SK-N-SH treated with all-trans-retinoic acid at 6 μM for 48 hours (cell line): ENCODE measurements at regions not wholly inside any gene's neighbourhood (a gene's known extent, or its start where the extent isn't known, plus 50 kb on each side); places are given as distances from the start of the nearest gene placed in this dataset.

ENCODE experiments used
- ATAC-seq: fragments of 200-7000 bp; cut with Tn5 transposase; 3 replicates; pipeline ENCODE4 v1.9.1; 2020; ENCODE audit warnings: mild to moderate bottlenecking, moderate library complexity
- ARNTL ChIP-seq: fragments of 450-650 bp; formaldehyde crosslinking; IDR thresholded peaks from 2 replicates; pipeline ENCODE4 v1.5.0; 2020; ENCODE audit warnings: low read depth, mild to moderate bottlenecking, moderate library complexity, borderline replicate concordance
- BACH2 ChIP-seq: fragments of 250-450 bp; sonication (Bioruptor Pico); IDR thresholded peaks from 2 replicates; pipeline ENCODE4 v1.9.0; 2021; ENCODE audit warnings: mild to moderate bottlenecking, borderline replicate concordance
- CSDC2 ChIP-seq: fragments of 250-450 bp; sonication (Bioruptor Pico); IDR thresholded peaks from 2 replicates; pipeline ENCODE4 v1.5.0; 2020; ENCODE audit warnings: mild to moderate bottlenecking, moderate library complexity
- CSRNP3 ChIP-seq: fragments of 250-450 bp; sonication (Bioruptor Pico); IDR thresholded peaks from 2 replicates; pipeline ENCODE4 v1.5.1; 2021; ENCODE audit warnings: mild to moderate bottlenecking, moderate library complexity
- ESRRG ChIP-seq: fragments of 250-450 bp; sonication (Bioruptor Pico); IDR thresholded peaks from 2 replicates; pipeline ENCODE4 v1.6.1; 2021; ENCODE audit warnings: mild to moderate bottlenecking
- GLIS3 ChIP-seq: fragments of 250-450 bp; sonication (Bioruptor Pico); IDR thresholded peaks from 2 replicates; pipeline ENCODE4 v1.5.0; 2020; ENCODE audit warnings: mild to moderate bottlenecking, moderate library complexity
- ISL1 ChIP-seq: fragments of 250-450 bp; sonication (Bioruptor Pico); IDR thresholded peaks from 2 replicates; pipeline ENCODE4 v2.1.2; 2022; ENCODE audit warnings: mild to moderate bottlenecking, moderate library complexity
- PATZ1 ChIP-seq: fragments of 250-450 bp; sonication (Bioruptor Pico); IDR thresholded peaks from 2 replicates; pipeline ENCODE4 v1.8.0; 2020; ENCODE audit warnings: mild to moderate bottlenecking, moderate library complexity, borderline replicate concordance
- POU6F1 ChIP-seq: fragments of 250-450 bp; sonication (Bioruptor Pico); IDR thresholded peaks from 2 replicates; pipeline ENCODE4 v1.8.0; 2021; ENCODE audit warnings: low read depth, mild to moderate bottlenecking, moderate library complexity, borderline replicate concordance
- PPARA ChIP-seq: fragments of 250-450 bp; sonication (Bioruptor Pico); IDR thresholded peaks from 2 replicates; pipeline ENCODE4 v1.5.0; 2020; ENCODE audit warnings: mild to moderate bottlenecking, borderline replicate concordance
- RARB ChIP-seq: fragments of 250-450 bp; sonication (Bioruptor Pico); IDR thresholded peaks from 2 replicates; pipeline ENCODE4 v1.8.0; 2021; ENCODE audit warnings: mild to moderate bottlenecking, moderate library complexity
- SNAI2 ChIP-seq: fragments of 250-450 bp; sonication (Bioruptor Pico); IDR thresholded peaks from 2 replicates; pipeline ENCODE4 v1.5.0; 2020; ENCODE audit warnings: mild to moderate bottlenecking, moderate library complexity
- TCF4 ChIP-seq: fragments of 250-450 bp; sonication (Bioruptor Pico); IDR thresholded peaks from 2 replicates; pipeline ENCODE4 v1.8.0; 2021; ENCODE audit warnings: mild to moderate bottlenecking, moderate library complexity, borderline replicate concordance
- TOX ChIP-seq: fragments of 250-450 bp; sonication (Bioruptor Pico); IDR thresholded peaks from 2 replicates; pipeline ENCODE4 v1.8.0; 2021; ENCODE audit warnings: mild to moderate bottlenecking, moderate library complexity, borderline replicate concordance
- TSHZ2 ChIP-seq: fragments of 250-450 bp; sonication (Bioruptor Pico); IDR thresholded peaks from 2 replicates; pipeline ENCODE4 v1.5.0; 2020; ENCODE audit warnings: mild to moderate bottlenecking, moderate library complexity
- ZFP3 ChIP-seq: fragments of 250-450 bp; sonication (Bioruptor Pico); IDR thresholded peaks from 2 replicates; pipeline ENCODE4 v1.5.0; 2020; ENCODE audit warnings: mild to moderate bottlenecking, moderate library complexity
- ZNF565 ChIP-seq: fragments of 450-650 bp; formaldehyde crosslinking; conservative IDR thresholded peaks from 2 replicates; pipeline ENCODE4 v1.5.0; 2020; ENCODE audit warnings: low read depth, mild to moderate bottlenecking, moderate library complexity
- ZNF70 ChIP-seq: fragments of 450-650 bp; formaldehyde crosslinking; IDR thresholded peaks from 2 replicates; pipeline ENCODE4 v1.5.0; 2020; ENCODE audit warnings: mild to moderate bottlenecking, moderate library complexity
- ZNF8 ChIP-seq: fragments of 450-650 bp; formaldehyde crosslinking; IDR thresholded peaks from 2 replicates; pipeline ENCODE4 v1.5.0; 2020; ENCODE audit warnings: mild to moderate bottlenecking, moderate library complexity

GRCh38 chr3:31469385-31469784, 63.3 kb upstream of the STT3B start:
- ATAC-seq = no peak
- TF ChIP-seq ARNTL (CRISPR knock-in tag) (no peak), GLIS3 (CRISPR knock-in tag) (no peak), TOX (CRISPR knock-in tag) (no peak), POU6F1 (no peak), CSDC2 (CRISPR knock-in tag) (no peak), ZNF565 (CRISPR knock-in tag) (no peak), TSHZ2 (no peak), SNAI2 (CRISPR knock-in tag) (no peak)

GRCh38 chr3:31472479-31473390, 60.0 kb upstream of the STT3B start:
- ATAC-seq = no peak
- TF ChIP-seq ZNF8 (CRISPR knock-in tag) (no peak), PATZ1 (CRISPR knock-in tag) (no peak), ARNTL (CRISPR knock-in tag) (no peak), PPARA (CRISPR knock-in tag) (no peak), ZFP3 (CRISPR knock-in tag) (no peak), RARB (CRISPR knock-in tag) (no peak), ISL1 (CRISPR knock-in tag) (no peak), BACH2 (CRISPR knock-in tag) (no peak)
- TF ChIP-seq, all 23 proteins: peak for 0

- no peak for ATAC-seq
Measured at GRCh38 chr3:31476209-31476608, 56.5 kb upstream of the STT3B start.

GRCh38 chr3:31479431-31479830, 53.3 kb upstream of the STT3B start:
- no peak for ATAC-seq
- TF ChIP-seq TOX (CRISPR knock-in tag) = no peak
- TF ChIP-seq ISL1 (CRISPR knock-in tag) = no peak
- TF ChIP-seq CSRNP3 (CRISPR knock-in tag) = no peak
- no peak for TF ChIP-seq ESRRG (CRISPR knock-in tag)

More at GRCh38 chr3:31476209-31476608, 56.5 kb upstream of the STT3B start:
- TF ChIP-seq ZNF565 (CRISPR knock-in tag) (no peak), PPARA (CRISPR knock-in tag) (no peak), ZNF70 (CRISPR knock-in tag) (no peak), SNAI2 (CRISPR knock-in tag) (no peak), TCF4 (CRISPR knock-in tag) (no peak), CSRNP3 (CRISPR knock-in tag) (no peak)
